ENCODE measurements at regions not wholly inside any gene's neighbourhood (a gene's known extent, or its start where the extent isn't known, plus 50 kb on each side); places are given as distances from the start of the nearest gene placed in this dataset.

DNA sequence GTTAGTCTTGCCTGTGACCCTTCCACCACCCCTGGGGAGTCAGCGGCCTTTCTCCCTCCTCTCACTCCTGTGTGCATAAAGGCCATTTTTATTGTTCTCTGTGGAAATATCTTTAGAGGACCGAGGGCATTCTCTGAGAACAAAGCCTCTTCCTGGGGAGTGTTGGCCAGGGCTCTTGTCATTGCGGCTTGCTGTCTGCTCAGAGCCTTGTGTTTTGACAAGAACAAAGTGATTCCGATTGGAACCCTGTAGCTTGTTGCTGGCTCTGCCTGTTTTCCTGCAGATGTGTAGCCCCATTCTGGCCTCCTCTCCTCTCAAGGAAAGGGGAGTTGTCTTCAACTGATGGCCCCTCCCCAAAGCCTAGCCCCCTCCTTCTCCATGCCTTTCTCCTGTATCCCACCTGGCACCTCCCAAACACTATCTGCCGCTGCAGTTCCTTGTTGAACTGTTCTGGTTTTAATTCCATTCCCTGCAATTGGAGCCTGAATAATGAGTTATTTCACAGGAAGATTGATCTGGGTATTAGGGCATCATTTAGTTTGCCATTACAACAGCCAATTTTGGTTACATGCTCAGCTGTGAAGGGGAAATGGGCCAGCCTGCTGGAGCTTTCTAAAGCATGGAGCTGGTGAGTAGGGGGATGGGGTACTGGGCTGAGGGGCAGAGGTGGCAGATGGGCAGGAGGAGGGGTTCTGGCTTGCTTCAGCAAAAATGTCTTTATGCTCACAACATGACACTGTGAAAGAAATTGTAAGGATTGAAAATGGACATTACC is 252.5 kb downstream of the LRFN2 start:
- peaks cover 9% of the 10 kb centered on the region for H3K27me3 Mint-ChIP-seq (ENCODE audit: unreplicated experiment)
- TF ChIP-seq, protein P1, sequence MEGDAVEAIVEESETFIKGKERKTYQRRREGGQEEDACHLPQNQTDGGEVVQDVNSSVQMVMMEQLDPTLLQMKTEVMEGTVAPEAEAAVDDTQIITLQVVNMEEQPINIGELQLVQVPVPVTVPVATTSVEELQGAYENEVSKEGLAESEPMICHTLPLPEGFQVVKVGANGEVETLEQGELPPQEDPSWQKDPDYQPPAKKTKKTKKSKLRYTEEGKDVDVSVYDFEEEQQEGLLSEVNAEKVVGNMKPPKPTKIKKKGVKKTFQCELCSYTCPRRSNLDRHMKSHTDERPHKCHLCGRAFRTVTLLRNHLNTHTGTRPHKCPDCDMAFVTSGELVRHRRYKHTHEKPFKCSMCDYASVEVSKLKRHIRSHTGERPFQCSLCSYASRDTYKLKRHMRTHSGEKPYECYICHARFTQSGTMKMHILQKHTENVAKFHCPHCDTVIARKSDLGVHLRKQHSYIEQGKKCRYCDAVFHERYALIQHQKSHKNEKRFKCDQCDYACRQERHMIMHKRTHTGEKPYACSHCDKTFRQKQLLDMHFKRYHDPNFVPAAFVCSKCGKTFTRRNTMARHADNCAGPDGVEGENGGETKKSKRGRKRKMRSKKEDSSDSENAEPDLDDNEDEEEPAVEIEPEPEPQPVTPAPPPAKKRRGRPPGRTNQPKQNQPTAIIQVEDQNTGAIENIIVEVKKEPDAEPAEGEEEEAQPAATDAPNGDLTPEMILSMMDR (IDR thresholded peaks at IDR 0.05; ENCODE audit: partially characterized antibody, unreplicated experiment): no peak

DNA sequence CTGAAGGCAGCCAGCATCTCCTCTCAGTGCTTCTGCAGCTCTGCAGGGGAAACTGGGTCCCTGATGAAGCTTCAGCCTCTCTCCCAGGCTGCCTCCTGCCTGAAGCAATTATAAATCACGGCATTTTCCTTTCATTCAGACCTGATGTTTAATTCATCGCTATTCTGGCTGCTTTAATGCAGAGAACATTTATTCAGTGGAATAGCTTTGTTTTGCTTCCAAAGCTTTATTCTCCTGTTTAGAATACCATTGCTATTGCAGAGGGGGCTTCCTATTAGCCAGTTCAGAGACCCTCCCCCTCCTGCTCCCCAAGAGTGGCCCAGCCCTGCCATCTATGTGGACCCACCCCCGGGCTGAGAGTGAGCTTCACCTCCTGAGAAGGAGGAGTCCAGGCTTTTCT is 255.6 kb downstream of the LRFN2 start:
- no peak for DNase-seq
- Mint-ChIP-seq H3K9me3 (ENCODE audit: unreplicated experiment) (no peaks in the 10 kb centered on the region), H3K27me3 (ENCODE audit: unreplicated experiment) (peaks cover 9% of the 10 kb centered on the region), H3K27ac (ENCODE audit: unreplicated experiment) (no peak overlapping the region), H3K36me3 (ENCODE audit: unreplicated experiment) (peaks cover 4% of the 10 kb centered on the region), H3K4me1 (ENCODE audit: low read depth, unreplicated experiment) (peaks cover 14% of the 10 kb centered on the region), H3K4me3 (ENCODE audit: unreplicated experiment) (no peak overlapping the region)
- TF ChIP-seq, protein P1 (IDR thresholded peaks at IDR 0.05; ENCODE audit: partially characterized antibody, unreplicated experiment): no peak

More for the DNA sequence above, 252.5 kb downstream of the LRFN2 start:
- H3K36me3 Mint-ChIP-seq (ENCODE audit: unreplicated experiment): peaks cover 4% of the 10 kb centered on the region
- no peak overlapping the region for H3K27ac Mint-ChIP-seq (ENCODE audit: unreplicated experiment)
- H3K4me1 Mint-ChIP-seq (ENCODE audit: low read depth, unreplicated experiment): peaks cover 22% of the 10 kb centered on the region
- no peak overlapping the region for H3K4me3 Mint-ChIP-seq (ENCODE audit: unreplicated experiment)
- H3K9me3 Mint-ChIP-seq (ENCODE audit: unreplicated experiment): peaks cover 2% of the 10 kb centered on the region
- DNase-seq: no peak

DNA sequence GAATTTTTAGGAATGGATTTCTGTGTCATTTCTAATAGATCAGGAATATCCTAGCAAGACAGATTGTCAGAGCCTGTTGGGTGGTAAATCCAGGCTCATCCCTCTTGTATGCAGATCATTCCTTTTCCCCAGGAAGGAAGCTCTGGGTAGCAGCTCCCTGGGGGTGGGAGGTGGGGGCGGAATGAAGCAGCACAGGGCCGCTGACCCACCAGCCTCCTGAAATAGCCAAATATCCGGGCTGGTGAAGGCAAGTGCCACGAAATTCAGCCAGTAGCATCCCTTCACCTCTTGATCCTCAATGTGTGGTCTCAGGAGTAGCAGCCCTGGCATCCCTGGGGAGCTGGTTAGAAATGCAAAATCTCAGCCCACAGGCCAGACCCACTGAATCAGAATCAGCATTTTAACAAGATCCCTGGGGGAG is 256.9 kb downstream of the LRFN2 start:
- DNase-seq: no peak
- Mint-ChIP-seq H3K4me1 (ENCODE audit: low read depth, unreplicated experiment) (peaks cover 14% of the 10 kb centered on the region), H3K27ac (ENCODE audit: unreplicated experiment) (no peak overlapping the region), H3K9me3 (ENCODE audit: unreplicated experiment) (no peaks in the 10 kb centered on the region), H3K4me3 (ENCODE audit: unreplicated experiment) (no peak overlapping the region), H3K27me3 (ENCODE audit: unreplicated experiment) (peaks cover 11% of the 10 kb centered on the region), H3K36me3 (ENCODE audit: unreplicated experiment) (peaks cover 4% of the 10 kb centered on the region)
- TF ChIP-seq, protein P1 (IDR thresholded peaks at IDR 0.05; ENCODE audit: partially characterized antibody, unreplicated experiment): no peak

DNA sequence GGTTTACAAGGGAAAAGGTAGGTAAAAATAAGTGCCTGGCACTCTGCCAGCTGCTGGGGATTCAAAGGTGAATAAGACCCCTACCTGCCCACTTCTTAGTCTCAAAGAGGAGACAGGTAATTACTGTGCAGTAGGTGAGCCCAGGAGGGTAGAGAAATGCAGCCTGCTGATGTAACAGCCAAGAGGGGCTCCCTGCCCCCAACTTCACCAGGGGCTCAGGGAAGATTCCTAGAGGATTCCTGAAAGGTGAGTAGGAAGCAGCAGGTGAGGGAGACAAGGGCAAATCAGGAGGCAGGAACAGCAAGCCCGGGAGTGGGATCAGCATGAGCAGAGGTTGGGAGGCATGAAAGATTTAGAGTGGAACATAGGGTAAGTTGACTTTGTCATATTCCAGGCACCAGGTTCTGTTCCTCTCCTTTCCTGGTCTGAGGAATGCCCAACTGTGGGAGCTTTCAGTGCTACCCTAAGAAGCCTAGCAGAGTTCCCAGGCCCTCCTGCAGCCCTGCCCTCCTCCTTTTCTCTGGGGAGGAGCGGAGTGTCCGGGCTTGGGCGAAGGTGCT is 258.1 kb downstream of the LRFN2 start:
- Mint-ChIP-seq H3K4me1 (ENCODE audit: low read depth, unreplicated experiment) (peaks cover 8% of the 10 kb centered on the region), H3K4me3 (ENCODE audit: unreplicated experiment) (no peak overlapping the region), H3K36me3 (ENCODE audit: unreplicated experiment) (peaks cover 4% of the 10 kb centered on the region), H3K9me3 (ENCODE audit: unreplicated experiment) (no peaks in the 10 kb centered on the region), H3K27me3 (ENCODE audit: unreplicated experiment) (peaks cover 14% of the 10 kb centered on the region), H3K27ac (ENCODE audit: unreplicated experiment) (no peak overlapping the region)
- TF ChIP-seq, protein P1 (IDR thresholded peaks at IDR 0.05; ENCODE audit: partially characterized antibody, unreplicated experiment): peak; percentile 31
- DNase-seq: no peak

DNA sequence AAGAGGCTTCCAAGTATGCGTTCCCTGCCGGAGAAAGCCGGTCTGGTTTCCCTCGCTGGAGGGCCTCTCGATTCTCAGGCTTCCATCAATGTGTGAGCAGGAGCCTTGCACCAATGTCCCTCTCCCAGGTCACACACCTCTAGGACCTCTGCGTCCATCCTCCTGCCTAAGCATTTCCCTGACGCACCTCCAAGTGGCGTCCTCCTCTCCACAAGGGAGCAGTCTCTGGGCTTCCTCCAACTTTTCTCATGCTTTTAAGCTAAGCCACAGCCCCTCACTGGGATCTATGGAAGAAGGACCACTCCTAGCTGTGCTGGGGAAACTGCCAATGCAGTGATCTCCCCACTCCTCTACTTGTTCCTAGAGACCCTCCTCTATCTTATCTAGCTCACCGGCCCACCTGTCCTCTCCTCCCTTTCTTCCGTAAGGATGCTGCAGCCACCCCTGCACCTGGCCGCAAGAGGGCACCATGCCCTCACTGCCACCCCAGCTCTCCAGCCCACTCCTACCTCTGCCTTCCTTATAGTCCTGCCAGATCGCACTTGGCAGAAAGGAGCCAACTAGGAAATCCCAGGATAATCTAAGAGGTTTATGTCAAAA is 258.7 kb downstream of the LRFN2 start:
- DNase-seq: peak; percentile 44
- H3K36me3 Mint-ChIP-seq (ENCODE audit: unreplicated experiment): no peaks in the 10 kb centered on the region
- H3K27ac Mint-ChIP-seq (ENCODE audit: unreplicated experiment): peak overlapping the region; percentile 77
- TF ChIP-seq, protein P1 (IDR thresholded peaks at IDR 0.05; ENCODE audit: partially characterized antibody, unreplicated experiment): peak; percentile 71
- no peaks in the 10 kb centered on the region for H3K9me3 Mint-ChIP-seq (ENCODE audit: unreplicated experiment)
- H3K4me3 Mint-ChIP-seq (ENCODE audit: unreplicated experiment): no peak overlapping the region
- H3K4me1 Mint-ChIP-seq (ENCODE audit: low read depth, unreplicated experiment): peaks cover 8% of the 10 kb centered on the region
- peaks cover 14% of the 10 kb centered on the region for H3K27me3 Mint-ChIP-seq (ENCODE audit: unreplicated experiment)
